Vagina (tissue), 2 donors: ENCODE measurements at regions not wholly inside any gene's neighbourhood (a gene's known extent, or its start where the extent isn't known, plus 50 kb on each side); places are given as distances from the start of the nearest gene placed in this dataset.
"Not testable (repeated sequence)": the region's sequence is repeated elsewhere in the genome, so short reads cannot be mapped to it uniquely, and the experiment has no call there.

Source experiments
- DNase-seq, 2 donors: peaks; one replicate each; pipeline ENCODE4 v3.0.0-alpha.2; 2017; ENCODE audit errors: extremely low spot score in 2 of 2
- H3K27ac ChIP-seq: fragments of 200-600 bp; sonication (generic); one replicate; pipeline ENCODE4 v1.5.1; 2019
- H3K27me3 ChIP-seq: fragments of 200-600 bp; sonication (generic); one replicate; pipeline ENCODE4 v1.5.1; 2019
- H3K36me3 ChIP-seq, 2 donors: fragments of 200-600 bp; sonication (generic); one replicate each; pipeline ENCODE4 v1.5.1; 2017 to 2019
- H3K4me1 ChIP-seq: fragments of 200-600 bp; sonication (generic); one replicate; pipeline ENCODE4 v1.5.1; 2019
- H3K4me3 ChIP-seq, 2 donors: fragments of 200-600 bp; sonication (generic); 1 replicate in 1 of 2; 2 replicates in 1 of 2; pipeline ENCODE4 v1.5.1; 2016 to 2019
- H3K9me3 ChIP-seq: fragments of 200-600 bp; sonication (generic); one replicate; pipeline ENCODE4 v1.5.1; 2019
- POLR2A ChIP-seq, 2 donors: fragments of 450-650 bp; IDR thresholded peaks; one replicate each; pipeline ENCODE4 v1.6.1; 2017; ENCODE audit warnings: antibody characterized with exemption in 2 of 2, mild to moderate bottlenecking in 2 of 2, moderate library complexity in 2 of 2
- POLR2AphosphoS5 ChIP-seq, 2 donors: sonication (generic); formaldehyde crosslinking; IDR thresholded peaks; one replicate each; pipeline ENCODE4 v1.9.0; 2017; ENCODE audit warnings: antibody characterized with exemption in 2 of 2, mild to moderate bottlenecking in 2 of 2, low read depth in 1 of 2; ENCODE audit not compliant: insufficient read depth in 1 of 2
- intact Hi-C: fragments of 100-400 bp; cut with DNase I; formaldehyde crosslinking; loops from one replicate; pipeline ENCODE4 v1.15.1; 2023
- TF ChIP-seq, protein P1 (sequence below), 3 experiments: fragments of 450-650 bp in 2 of 3; fragments of 200-600 bp in 1 of 3; sonication (generic) in 1 of 3; IDR thresholded peaks; one replicate each; pipeline ENCODE4 v1.5.1; 2017 to 2019; ENCODE audit warnings: antibody characterized with exemption in 3 of 3, mild to moderate bottlenecking in 2 of 3, moderate library complexity in 2 of 3

DNA sequence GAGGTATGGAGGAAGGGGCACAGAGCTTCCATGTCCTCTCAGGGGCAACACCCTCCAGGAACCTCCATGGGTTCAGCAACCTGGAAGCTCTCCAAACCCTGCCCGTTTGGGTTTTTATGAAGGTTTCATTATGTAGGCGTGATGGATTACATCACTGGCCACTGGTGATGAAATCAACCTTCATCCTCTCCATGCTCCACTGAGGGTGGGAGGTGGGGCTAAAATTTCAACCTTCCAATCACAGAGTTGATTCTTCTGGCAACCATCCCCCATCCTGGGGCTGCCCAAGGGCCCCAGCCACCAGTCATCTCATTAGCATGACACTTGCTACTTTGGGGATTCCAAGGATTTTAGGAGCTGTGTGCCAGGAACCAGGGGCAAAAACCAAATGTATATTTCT lies 90.1 kb downstream of the TEX36 start:
- no peak for TF ChIP-seq POLR2AphosphoS5 (IDR thresholded peaks at IDR 0.05; ENCODE audit: insufficient read depth in 1 of 2, low read depth in 1 of 2)
- TF ChIP-seq POLR2A (IDR thresholded peaks at IDR 0.05) = no peak
- TF ChIP-seq, protein P1, sequence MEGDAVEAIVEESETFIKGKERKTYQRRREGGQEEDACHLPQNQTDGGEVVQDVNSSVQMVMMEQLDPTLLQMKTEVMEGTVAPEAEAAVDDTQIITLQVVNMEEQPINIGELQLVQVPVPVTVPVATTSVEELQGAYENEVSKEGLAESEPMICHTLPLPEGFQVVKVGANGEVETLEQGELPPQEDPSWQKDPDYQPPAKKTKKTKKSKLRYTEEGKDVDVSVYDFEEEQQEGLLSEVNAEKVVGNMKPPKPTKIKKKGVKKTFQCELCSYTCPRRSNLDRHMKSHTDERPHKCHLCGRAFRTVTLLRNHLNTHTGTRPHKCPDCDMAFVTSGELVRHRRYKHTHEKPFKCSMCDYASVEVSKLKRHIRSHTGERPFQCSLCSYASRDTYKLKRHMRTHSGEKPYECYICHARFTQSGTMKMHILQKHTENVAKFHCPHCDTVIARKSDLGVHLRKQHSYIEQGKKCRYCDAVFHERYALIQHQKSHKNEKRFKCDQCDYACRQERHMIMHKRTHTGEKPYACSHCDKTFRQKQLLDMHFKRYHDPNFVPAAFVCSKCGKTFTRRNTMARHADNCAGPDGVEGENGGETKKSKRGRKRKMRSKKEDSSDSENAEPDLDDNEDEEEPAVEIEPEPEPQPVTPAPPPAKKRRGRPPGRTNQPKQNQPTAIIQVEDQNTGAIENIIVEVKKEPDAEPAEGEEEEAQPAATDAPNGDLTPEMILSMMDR (IDR thresholded peaks at IDR 0.05) = no peak
- H3K4me3 ChIP-seq = no peak overlapping the region
- no peaks in the 10 kb centered on the region for H3K36me3 ChIP-seq
- H3K9me3 ChIP-seq = no peaks in the 10 kb centered on the region
- H3K27ac ChIP-seq = no peak overlapping the region
- DNase-seq = peak in 1 of 2 donors; percentile 49
- intact Hi-C loops = no loop called here
- no peaks in the 10 kb centered on the region for H3K27me3 ChIP-seq
- no peaks in the 10 kb centered on the region for H3K4me1 ChIP-seq

DNA sequence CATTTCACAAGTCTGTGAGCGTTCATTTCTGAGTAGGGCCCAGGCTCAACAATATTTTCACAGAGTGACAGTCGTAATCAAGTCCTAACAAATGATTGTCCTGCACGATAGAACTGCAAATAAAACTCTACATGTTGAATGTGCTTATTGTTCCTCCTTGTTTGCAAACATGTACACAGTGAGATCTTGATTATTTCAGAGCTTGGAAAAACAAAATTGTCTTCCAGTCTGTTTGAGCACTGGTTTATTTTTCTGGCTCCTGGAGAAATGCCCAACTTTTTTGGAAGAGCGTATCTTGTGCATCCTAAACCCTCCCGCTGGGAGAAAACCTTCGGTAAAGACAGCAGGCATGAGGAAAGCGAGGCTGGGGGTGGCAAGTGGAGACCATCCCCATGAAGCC lies 91.1 kb downstream of the TEX36 start:
- no peaks in the 10 kb centered on the region for H3K36me3 ChIP-seq
- no peaks in the 10 kb centered on the region for H3K9me3 ChIP-seq
- no peak for DNase-seq
- H3K27ac ChIP-seq = no peak overlapping the region
- no peak overlapping the region for H3K4me3 ChIP-seq
- intact Hi-C loops = no loop called here
- no peak for TF ChIP-seq POLR2AphosphoS5 (IDR thresholded peaks at IDR 0.05; ENCODE audit: insufficient read depth in 1 of 2, low read depth in 1 of 2)
- no peak for TF ChIP-seq POLR2A (IDR thresholded peaks at IDR 0.05)
- TF ChIP-seq, protein P1 (IDR thresholded peaks at IDR 0.05) = no peak
- H3K27me3 ChIP-seq = no peaks in the 10 kb centered on the region
- no peaks in the 10 kb centered on the region for H3K4me1 ChIP-seq

DNA sequence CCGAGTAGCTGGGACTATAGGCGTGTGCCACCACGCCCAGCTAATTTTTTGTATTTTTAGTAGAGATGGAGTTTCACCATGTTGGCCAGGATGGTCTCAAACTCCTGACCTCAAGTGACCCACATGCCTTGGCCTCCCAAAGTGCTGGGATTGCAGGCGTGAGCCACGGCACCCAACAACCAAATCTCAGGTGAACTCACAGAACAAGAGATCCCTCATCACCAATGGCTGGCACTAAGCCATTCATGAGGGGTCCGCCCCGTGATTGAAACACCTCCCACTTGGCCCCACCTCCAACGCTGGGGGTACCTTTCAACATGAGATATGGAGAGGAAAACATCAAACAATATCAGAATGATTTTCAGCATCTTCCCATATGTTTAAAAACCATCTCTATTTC lies 94.2 kb downstream of the TEX36 start:
- H3K4me1 ChIP-seq, H3K9me3 ChIP-seq, intact Hi-C loops, H3K36me3 ChIP-seq, H3K27me3 ChIP-seq, H3K27ac ChIP-seq, H3K4me3 ChIP-seq, DNase-seq: not testable (repeated sequence)

DNA sequence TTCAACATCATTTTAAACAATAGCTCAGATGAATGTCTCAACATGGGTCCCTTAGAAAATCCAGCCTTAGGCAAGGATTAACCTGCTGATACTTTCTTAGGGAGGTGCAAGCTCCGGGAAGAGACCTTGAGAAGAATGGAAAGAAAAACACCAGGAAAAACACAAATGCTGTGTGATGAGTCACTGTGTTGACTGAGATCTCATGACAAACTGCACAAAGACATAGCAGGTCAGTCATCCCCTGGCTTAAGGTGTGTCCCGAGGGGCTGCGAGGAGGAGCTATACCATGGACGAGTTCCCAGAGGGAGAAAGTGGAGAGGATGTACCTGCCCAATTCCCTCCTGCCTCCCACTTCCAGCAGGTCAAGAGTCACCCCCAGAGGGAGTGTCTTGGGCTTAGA lies 98.0 kb downstream of the TEX36 start:
- no peak for DNase-seq
- H3K9me3 ChIP-seq = no peaks in the 10 kb centered on the region

DNA sequence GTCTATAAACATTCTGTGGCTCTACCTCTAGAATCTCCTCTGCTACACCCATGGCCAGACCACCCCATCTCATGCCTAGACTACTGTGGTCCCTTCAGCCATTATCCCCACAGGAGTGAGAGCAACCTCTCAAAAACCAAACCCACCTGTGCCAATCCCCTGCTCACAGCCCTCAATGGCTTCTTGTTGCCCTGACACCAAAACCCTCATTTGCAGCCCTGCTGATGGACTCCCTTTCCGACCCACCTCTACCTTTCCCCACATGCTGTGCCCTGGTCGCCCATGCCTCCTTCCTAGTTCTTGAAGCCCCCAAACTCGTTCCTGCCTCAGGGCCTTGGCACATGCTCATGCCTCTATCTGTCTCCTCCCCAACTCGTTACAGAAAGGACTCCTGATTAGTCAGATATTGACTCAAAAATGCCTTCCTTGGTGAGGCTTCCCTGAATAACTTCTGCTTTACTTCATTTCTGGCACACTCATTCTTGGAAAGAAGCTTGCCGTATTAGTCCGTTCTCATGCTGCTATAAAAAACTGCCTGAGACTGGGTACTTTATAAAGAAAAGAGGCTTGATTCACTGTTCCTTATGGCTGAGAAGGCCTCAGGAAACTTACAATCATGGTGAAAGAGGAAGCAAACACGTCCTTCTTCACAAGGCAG lies 104.2 kb downstream of the TEX36 start:
- H3K27me3 ChIP-seq = no peaks in the 10 kb centered on the region
- intact Hi-C loops = no loop called here
- no peak for TF ChIP-seq POLR2A (IDR thresholded peaks at IDR 0.05)
- TF ChIP-seq, protein P1 (IDR thresholded peaks at IDR 0.05) = no peak
- no peak for TF ChIP-seq POLR2AphosphoS5 (IDR thresholded peaks at IDR 0.05; ENCODE audit: insufficient read depth in 1 of 2, low read depth in 1 of 2)
- no peaks in the 10 kb centered on the region for H3K36me3 ChIP-seq
- DNase-seq = no peak
- H3K27ac ChIP-seq = no peak overlapping the region
- H3K9me3 ChIP-seq = no peaks in the 10 kb centered on the region
- H3K4me3 ChIP-seq = no peak overlapping the region
- no peaks in the 10 kb centered on the region for H3K4me1 ChIP-seq

More for the DNA sequence above, 98.0 kb downstream of the TEX36 start:
- H3K27me3 ChIP-seq = no peaks in the 10 kb centered on the region
- no peaks in the 10 kb centered on the region for H3K4me1 ChIP-seq
- no peak overlapping the region for H3K27ac ChIP-seq
- intact Hi-C loops = no loop called here
- TF ChIP-seq POLR2AphosphoS5 (IDR thresholded peaks at IDR 0.05; ENCODE audit: insufficient read depth in 1 of 2, low read depth in 1 of 2) = no peak
- TF ChIP-seq, protein P1 (IDR thresholded peaks at IDR 0.05) = no peak
- no peak for TF ChIP-seq POLR2A (IDR thresholded peaks at IDR 0.05)
- H3K4me3 ChIP-seq = no peak overlapping the region
- no peaks in the 10 kb centered on the region for H3K36me3 ChIP-seq
